ENCODE measurements at regions not wholly inside any gene's neighbourhood (a gene's known extent, or its start where the extent isn't known, plus 50 kb on each side); places are given as distances from the start of the nearest gene placed in this dataset.

DNA sequence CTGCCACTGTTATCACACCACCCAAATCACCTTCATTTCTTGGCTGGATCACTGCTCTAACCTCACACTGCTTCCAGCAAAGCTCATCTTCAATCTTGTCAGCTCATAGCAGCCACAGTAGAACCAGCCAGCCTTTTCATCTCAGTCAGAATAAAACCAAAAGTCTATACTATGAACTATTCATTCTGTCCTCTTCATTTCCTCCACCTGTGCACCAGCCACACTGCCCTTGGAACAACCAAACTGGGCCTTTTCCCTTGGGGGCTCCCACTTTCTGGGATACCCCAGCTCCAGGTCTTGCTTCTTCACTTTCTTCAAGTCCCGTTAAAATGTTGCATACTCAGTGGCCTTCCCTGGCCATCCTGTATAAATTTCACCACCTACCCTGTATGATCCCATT lies 234.4 kb upstream of the DAAM1 start:
- no peak for TF ChIP-seq POLR2A (IDR thresholded peaks at IDR 0.05)
- TF ChIP-seq, protein P1, sequence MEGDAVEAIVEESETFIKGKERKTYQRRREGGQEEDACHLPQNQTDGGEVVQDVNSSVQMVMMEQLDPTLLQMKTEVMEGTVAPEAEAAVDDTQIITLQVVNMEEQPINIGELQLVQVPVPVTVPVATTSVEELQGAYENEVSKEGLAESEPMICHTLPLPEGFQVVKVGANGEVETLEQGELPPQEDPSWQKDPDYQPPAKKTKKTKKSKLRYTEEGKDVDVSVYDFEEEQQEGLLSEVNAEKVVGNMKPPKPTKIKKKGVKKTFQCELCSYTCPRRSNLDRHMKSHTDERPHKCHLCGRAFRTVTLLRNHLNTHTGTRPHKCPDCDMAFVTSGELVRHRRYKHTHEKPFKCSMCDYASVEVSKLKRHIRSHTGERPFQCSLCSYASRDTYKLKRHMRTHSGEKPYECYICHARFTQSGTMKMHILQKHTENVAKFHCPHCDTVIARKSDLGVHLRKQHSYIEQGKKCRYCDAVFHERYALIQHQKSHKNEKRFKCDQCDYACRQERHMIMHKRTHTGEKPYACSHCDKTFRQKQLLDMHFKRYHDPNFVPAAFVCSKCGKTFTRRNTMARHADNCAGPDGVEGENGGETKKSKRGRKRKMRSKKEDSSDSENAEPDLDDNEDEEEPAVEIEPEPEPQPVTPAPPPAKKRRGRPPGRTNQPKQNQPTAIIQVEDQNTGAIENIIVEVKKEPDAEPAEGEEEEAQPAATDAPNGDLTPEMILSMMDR (IDR thresholded peaks at IDR 0.05): no peak
- peaks cover 0 to 8% (median 0%) of the 10 kb centered on the region in 4 donors for H3K4me1 ChIP-seq
- no peaks in the 10 kb centered on the region for H3K27me3 ChIP-seq
- no peak for DNase-seq
- no peak overlapping the region for H3K4me3 ChIP-seq
- H3K9me3 ChIP-seq: no peaks in the 10 kb centered on the region
- no peak overlapping the region for H3K27ac ChIP-seq
- H3K36me3 ChIP-seq: no peaks in the 10 kb centered on the region

DNA sequence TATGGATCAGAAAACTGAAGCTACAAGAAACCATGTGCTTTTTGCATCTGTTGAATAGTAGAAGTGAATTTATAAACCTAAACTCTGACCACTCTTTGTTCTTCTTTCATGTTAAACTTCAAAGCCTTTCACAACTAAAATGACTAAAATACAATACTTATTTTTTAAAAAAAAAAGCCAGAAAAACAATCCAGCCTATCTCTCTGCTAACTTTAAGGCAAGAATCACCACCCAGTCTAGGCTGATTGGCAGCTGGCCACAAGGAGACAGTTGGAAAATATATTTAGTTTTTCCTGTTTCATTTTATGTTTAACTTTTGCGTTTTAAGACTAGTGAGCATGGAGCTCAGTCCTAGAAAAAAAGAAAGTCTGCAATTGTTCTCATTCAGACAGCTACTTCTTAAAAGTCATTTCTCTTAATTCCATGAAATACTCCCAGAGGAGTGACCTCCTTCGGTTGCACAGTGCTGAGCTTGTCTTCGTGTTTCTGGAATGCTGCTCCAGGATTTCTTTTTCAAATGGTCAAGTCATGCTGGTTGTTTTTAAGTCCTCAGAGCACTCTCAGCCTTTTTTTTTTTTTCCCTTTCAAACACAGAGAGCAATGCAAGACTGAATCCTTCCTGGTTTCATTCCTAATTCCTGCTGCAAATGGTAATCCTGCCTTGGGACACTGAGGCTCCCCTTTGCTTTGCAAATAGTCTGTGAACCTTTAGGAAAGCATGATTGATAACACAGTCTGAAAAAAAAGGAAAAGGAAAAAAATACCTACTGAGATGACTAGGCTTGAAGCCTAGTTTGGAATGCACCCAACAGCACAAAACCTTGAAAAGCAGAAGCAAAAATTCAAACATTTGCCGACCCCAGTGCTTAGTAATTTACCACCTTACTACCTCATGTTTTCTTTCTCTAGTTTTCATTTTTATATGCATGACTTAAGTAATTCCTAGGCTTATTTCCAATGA lies 233.3 kb upstream of the DAAM1 start:
- Histone ChIP-seq H3K27me3 (no peaks in the 10 kb centered on the region), H3K4me3 (no peak overlapping the region), H3K9me3 (no peaks in the 10 kb centered on the region), H3K27ac (no peak overlapping the region), H3K36me3 (no peaks in the 10 kb centered on the region), H3K4me1 (peaks cover 0 to 8% (median 0%) of the 10 kb centered on the region in 4 donors)
- TF ChIP-seq POLR2A (IDR thresholded peaks at IDR 0.05): no peak
- TF ChIP-seq, protein P1 (IDR thresholded peaks at IDR 0.05): no peak
- no peak for DNase-seq

DNA sequence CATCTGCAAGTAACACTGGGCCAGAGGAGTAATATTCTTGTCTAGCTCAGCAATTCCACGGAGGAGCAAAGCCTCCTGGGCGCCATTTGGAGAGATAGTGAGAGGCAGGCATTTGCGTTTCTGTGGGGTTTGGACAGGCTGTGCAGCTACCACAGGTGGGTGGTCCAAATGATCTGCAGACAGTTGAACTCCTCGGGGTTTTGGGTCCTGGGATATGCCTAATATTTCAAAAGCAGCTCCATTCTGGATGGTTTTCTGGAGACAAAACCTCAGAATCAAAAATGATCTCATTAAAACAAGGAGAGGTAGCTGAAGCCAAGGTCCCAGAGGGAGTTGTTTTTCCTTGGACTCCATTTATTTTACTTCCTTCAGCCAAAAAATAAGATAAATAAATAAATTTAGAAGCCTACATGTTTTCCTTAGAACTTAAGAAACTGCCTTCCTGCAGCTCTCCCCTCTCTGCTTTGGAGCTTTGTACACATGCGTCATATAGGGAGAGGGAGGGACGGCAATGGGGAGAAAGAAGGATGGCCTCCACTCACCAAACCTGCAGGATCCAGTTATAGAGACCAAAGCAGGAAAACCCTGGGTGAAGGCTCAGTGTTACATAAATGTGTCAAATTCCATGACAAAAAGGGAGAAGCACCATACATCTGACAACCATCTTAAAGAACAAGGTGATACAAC lies 227.3 kb upstream of the DAAM1 start:
- no peaks in the 10 kb centered on the region for H3K4me1 ChIP-seq
- H3K4me3 ChIP-seq: no peak overlapping the region
- H3K36me3 ChIP-seq: no peaks in the 10 kb centered on the region
- no peaks in the 10 kb centered on the region for H3K27me3 ChIP-seq
- no peaks in the 10 kb centered on the region for H3K9me3 ChIP-seq
- no peak overlapping the region for H3K27ac ChIP-seq
- no peak for TF ChIP-seq POLR2A (IDR thresholded peaks at IDR 0.05)
- TF ChIP-seq, protein P1 (IDR thresholded peaks at IDR 0.05): no peak
- no peak for DNase-seq

DNA sequence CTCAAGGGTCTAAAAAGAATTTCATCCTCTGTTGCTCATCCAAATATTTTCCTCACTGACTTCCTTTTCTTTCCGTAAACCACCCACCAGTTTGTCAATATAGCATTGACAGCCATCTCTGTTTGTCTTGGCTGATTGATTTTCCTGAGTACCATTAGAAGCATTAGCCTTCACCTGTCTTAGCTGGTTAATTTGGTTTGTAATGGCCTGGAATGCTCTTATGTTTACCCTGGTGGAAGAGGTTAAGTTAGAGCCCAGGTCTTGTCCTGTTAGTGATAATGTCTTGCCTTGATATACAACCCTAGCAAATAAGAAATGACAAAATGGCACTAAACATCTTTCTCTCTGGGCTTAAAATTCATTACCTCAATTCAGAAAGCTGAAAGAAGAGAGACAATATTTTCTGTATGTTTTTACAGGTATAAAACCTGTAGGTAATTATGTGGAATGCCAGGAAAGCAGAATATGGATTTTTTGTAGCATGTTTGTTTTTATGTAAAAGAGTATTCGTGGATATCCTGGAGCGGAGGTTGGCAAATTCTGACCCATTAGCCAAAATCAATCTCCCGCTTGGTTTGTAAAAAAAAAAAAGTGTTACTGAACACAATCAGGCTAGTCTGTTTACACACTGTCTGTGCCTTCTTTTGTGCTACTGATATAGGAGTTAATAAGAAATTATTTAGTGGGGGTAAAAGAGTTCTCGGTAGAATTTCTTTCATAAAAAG lies 224.4 kb upstream of the DAAM1 start:
- Histone ChIP-seq H3K9me3 (no peaks in the 10 kb centered on the region), H3K27ac (no peak overlapping the region), H3K36me3 (no peaks in the 10 kb centered on the region), H3K27me3 (no peaks in the 10 kb centered on the region), H3K4me3 (no peak overlapping the region), H3K4me1 (no peaks in the 10 kb centered on the region)
- DNase-seq: no peak
- TF ChIP-seq POLR2A (IDR thresholded peaks at IDR 0.05): no peak
- TF ChIP-seq, protein P1 (IDR thresholded peaks at IDR 0.05): no peak

DNA sequence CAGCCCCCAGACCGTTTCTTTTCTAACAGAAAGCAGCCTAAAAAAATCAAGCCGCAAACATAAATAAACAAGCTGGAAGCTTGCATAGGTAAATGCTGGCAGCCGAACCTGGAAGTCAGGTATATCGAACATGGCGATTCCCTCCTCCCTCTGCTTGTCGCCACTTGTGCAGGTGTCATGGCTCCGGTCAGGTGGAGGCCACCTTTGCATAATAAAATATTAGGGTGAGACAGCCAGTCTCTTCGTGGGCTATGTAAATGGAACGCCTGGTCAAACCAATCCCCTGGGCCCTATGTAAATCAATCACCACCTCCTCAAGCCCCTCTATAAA lies 223.9 kb upstream of the DAAM1 start:
- H3K27me3 ChIP-seq: no peaks in the 10 kb centered on the region
- TF ChIP-seq POLR2A (IDR thresholded peaks at IDR 0.05): no peak
- TF ChIP-seq, protein P1 (IDR thresholded peaks at IDR 0.05): no peak
- no peaks in the 10 kb centered on the region for H3K36me3 ChIP-seq
- H3K27ac ChIP-seq: no peak overlapping the region
- no peaks in the 10 kb centered on the region for H3K9me3 ChIP-seq
- H3K4me1 ChIP-seq: no peaks in the 10 kb centered on the region
- no peak for DNase-seq
- H3K4me3 ChIP-seq: no peak overlapping the region

Measured in Peyer's patch (tissue), 4 donors.